ENCODE measurements at regions not wholly inside any gene's neighbourhood (a gene's known extent, or its start where the extent isn't known, plus 50 kb on each side); places are given as distances from the start of the nearest gene placed in this dataset.

DNA sequence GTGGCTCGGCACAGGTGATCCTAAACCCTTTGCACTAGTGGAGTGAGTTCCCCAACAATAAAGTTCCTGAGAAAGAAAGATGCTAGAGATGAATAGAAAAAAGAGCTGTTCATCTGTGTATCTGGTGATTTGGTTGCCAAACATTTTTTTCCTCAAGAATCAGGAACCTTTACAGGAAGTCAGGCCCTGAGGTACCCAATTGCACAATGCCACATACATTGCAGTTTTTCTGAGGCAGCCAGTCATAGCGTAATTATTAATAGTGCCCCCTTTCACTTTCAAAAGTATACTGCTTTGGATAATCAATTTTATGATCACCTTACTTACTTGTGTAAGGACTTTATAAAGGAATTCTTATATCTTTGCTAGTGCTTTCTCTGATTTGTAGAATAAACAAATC lies 346.3 kb upstream of the POU3F1 start:
- peaks cover 13% of the 10 kb centered on the region for H3K27me3 Mint-ChIP-seq (ENCODE audit: insufficient read depth, unreplicated experiment)
- H3K36me3 Mint-ChIP-seq (ENCODE audit: insufficient read depth, unreplicated experiment) = no peaks in the 10 kb centered on the region
- no peak overlapping the region for H3K4me3 Mint-ChIP-seq (ENCODE audit: unreplicated experiment)
- no TSS peak for BruUV-seq (replicated peaks)
- ChIA-PET CTCF (no interaction called here), POLR2A (no interaction called here)
- intact Hi-C loops (cut with micrococcal nuclease) = no loop called here
- no peak for DNase-seq (ENCODE audit: unreplicated experiment)
- H3K4me1 Mint-ChIP-seq (ENCODE audit: insufficient read depth, unreplicated experiment) = no peaks in the 10 kb centered on the region
- peaks cover 15% of the 10 kb centered on the region for H3K9me3 Mint-ChIP-seq (ENCODE audit: unreplicated experiment)
- TF ChIP-seq, protein P1, sequence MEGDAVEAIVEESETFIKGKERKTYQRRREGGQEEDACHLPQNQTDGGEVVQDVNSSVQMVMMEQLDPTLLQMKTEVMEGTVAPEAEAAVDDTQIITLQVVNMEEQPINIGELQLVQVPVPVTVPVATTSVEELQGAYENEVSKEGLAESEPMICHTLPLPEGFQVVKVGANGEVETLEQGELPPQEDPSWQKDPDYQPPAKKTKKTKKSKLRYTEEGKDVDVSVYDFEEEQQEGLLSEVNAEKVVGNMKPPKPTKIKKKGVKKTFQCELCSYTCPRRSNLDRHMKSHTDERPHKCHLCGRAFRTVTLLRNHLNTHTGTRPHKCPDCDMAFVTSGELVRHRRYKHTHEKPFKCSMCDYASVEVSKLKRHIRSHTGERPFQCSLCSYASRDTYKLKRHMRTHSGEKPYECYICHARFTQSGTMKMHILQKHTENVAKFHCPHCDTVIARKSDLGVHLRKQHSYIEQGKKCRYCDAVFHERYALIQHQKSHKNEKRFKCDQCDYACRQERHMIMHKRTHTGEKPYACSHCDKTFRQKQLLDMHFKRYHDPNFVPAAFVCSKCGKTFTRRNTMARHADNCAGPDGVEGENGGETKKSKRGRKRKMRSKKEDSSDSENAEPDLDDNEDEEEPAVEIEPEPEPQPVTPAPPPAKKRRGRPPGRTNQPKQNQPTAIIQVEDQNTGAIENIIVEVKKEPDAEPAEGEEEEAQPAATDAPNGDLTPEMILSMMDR (IDR thresholded peaks at IDR 0.05; ENCODE audit: unreplicated experiment) = no peak
- H3K27ac Mint-ChIP-seq (ENCODE audit: low read depth, unreplicated experiment) = no peak overlapping the region

DNA sequence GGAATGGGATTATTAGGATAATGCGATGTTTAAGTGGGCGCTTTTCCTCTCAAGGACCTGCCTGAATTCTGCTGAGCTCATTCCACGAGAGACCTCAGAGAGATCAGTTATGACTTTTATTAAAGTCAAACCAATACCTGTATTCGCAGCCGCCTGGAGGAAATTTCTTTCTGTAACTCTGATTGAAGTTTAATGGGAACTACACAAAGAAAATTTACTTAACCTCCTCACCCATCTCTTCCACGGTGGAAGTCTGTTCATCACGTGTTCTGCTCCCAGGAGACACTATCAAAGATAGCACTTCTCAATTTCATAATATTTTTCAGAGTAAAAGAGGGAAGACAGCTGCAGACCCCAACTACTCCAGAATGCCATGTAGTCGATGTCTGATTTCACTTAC lies 334.7 kb upstream of the POU3F1 start:
- no TSS peak for BruUV-seq (replicated peaks)
- Mint-ChIP-seq H3K9me3 (ENCODE audit: unreplicated experiment) (no peaks in the 10 kb centered on the region), H3K27me3 (ENCODE audit: insufficient read depth, unreplicated experiment) (no peaks in the 10 kb centered on the region), H3K27ac (ENCODE audit: low read depth, unreplicated experiment) (no peak overlapping the region), H3K4me1 (ENCODE audit: insufficient read depth, unreplicated experiment) (no peaks in the 10 kb centered on the region), H3K36me3 (ENCODE audit: insufficient read depth, unreplicated experiment) (no peaks in the 10 kb centered on the region), H3K4me3 (ENCODE audit: unreplicated experiment) (no peak overlapping the region)
- CTCF ChIA-PET = no interaction called here
- no peak for DNase-seq (ENCODE audit: unreplicated experiment)
- POLR2A ChIA-PET = no interaction called here
- TF ChIP-seq, protein P1 (IDR thresholded peaks at IDR 0.05; ENCODE audit: unreplicated experiment) = no peak
- intact Hi-C loops (cut with micrococcal nuclease) = no loop called here

DNA sequence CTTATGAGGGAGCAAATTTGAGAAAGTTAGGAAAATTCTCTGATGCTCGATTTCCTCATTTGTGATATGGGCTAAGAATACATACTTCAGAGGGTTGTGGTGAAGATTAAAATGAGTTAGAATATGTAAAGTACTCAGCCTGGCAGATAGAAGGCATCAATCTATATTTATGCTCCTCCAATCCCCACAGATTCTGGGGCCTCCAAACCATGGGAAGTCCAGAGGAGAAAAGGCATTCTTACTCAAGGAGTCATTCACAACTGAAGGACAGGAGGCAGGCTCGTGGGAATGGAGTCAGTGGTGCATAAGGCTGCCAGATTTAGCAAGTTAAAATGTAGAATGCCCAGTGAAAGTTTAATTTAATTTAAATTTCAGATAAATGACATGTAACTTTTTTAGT lies 330.0 kb upstream of the POU3F1 start:
- ChIA-PET CTCF (no interaction called here), POLR2A (no interaction called here)
- H3K9me3 Mint-ChIP-seq (ENCODE audit: unreplicated experiment) = peaks cover 10% of the 10 kb centered on the region
- intact Hi-C loops (cut with micrococcal nuclease) = no loop called here
- H3K4me1 Mint-ChIP-seq (ENCODE audit: insufficient read depth, unreplicated experiment) = no peaks in the 10 kb centered on the region
- TF ChIP-seq, protein P1 (IDR thresholded peaks at IDR 0.05; ENCODE audit: unreplicated experiment) = no peak
- BruUV-seq (replicated peaks) = no TSS peak
- H3K4me3 Mint-ChIP-seq (ENCODE audit: unreplicated experiment) = no peak overlapping the region
- H3K36me3 Mint-ChIP-seq (ENCODE audit: insufficient read depth, unreplicated experiment) = no peaks in the 10 kb centered on the region
- no peak overlapping the region for H3K27ac Mint-ChIP-seq (ENCODE audit: low read depth, unreplicated experiment)
- H3K27me3 Mint-ChIP-seq (ENCODE audit: insufficient read depth, unreplicated experiment) = no peaks in the 10 kb centered on the region
- no peak for DNase-seq (ENCODE audit: unreplicated experiment)

DNA sequence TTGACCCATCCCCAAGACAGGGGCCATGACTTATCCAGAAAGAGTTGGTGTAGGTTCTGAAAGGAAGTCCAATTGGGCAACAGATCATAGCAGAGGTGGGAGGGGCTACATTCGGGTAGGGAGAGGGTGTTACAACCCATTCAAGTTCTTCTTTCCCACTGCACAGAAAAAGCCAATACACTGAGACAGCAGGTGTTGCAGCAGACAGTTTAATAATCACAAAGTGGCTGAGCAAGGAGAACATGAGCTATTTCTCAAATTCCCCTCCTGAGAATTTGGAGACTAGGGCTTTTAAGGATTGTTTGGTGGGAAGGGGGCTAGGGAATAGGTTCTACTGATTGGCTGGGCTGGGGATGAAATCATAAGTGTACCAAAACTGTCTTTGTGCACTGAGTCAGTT lies 328.4 kb upstream of the POU3F1 start:
- BruUV-seq (replicated peaks) = no TSS peak
- intact Hi-C loops (cut with micrococcal nuclease) = no loop called here
- no peak overlapping the region for H3K4me3 Mint-ChIP-seq (ENCODE audit: unreplicated experiment)
- H3K36me3 Mint-ChIP-seq (ENCODE audit: insufficient read depth, unreplicated experiment) = no peaks in the 10 kb centered on the region
- peaks cover 5% of the 10 kb centered on the region for H3K27me3 Mint-ChIP-seq (ENCODE audit: insufficient read depth, unreplicated experiment)
- H3K9me3 Mint-ChIP-seq (ENCODE audit: unreplicated experiment) = peaks cover 10% of the 10 kb centered on the region
- ChIA-PET CTCF (no interaction called here), POLR2A (no interaction called here)
- no peaks in the 10 kb centered on the region for H3K4me1 Mint-ChIP-seq (ENCODE audit: insufficient read depth, unreplicated experiment)
- no peak overlapping the region for H3K27ac Mint-ChIP-seq (ENCODE audit: low read depth, unreplicated experiment)
- TF ChIP-seq, protein P1 (IDR thresholded peaks at IDR 0.05; ENCODE audit: unreplicated experiment) = no peak
- DNase-seq (ENCODE audit: unreplicated experiment) = no peak
